HG03354 (cell line): ENCODE measurements at regions not wholly inside any gene's neighbourhood (a gene's known extent, or its start where the extent isn't known, plus 50 kb on each side); places are given as distances from the start of the nearest gene placed in this dataset.
"Not testable (repeated sequence)": the region's sequence is repeated elsewhere in the genome, so short reads cannot be mapped to it uniquely, and the experiment has no call there.

ENCODE experiments used
- ATAC-seq: cut with Tn5 transposase; IDR thresholded peaks from one replicate; pipeline ENCODE4 v1.9.1; 2021; ENCODE audit warnings: mild to moderate bottlenecking; ENCODE audit not compliant: unreplicated experiment, poor library complexity, severe bottlenecking

- ATAC-seq = no peak
These were observed 86.2 kb downstream of the RPL27A start for GRCh38 chr11:8768625-8769333.

GRCh38 chr11:8772571-8773519, 90.3 kb downstream of the RPL27A start:
- ATAC-seq = no peak

GRCh38 chr11:8773916-8774539, 91.4 kb downstream of the RPL27A start:
- no peak for ATAC-seq

DNA sequence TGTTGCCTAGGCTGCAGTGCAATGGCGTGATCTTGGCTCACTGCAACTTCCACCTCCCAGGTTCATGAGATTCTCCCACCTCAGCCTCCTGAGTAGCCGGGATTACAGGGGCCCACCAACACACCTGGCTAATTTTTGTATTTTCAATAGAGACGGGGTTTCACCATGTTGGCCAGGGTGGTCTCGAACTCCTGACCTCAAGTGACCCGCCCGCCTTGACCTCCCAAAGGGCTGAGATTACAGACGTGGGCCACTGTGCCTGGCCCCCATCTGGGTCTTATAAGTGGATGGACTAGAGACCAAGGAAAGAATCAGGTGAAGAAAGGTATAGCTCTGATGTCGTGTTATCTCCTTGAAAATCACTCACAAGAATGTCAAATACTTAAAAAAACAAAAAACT, 92.3 kb downstream of the RPL27A start:
- not testable (repeated sequence) for ATAC-seq

DNA sequence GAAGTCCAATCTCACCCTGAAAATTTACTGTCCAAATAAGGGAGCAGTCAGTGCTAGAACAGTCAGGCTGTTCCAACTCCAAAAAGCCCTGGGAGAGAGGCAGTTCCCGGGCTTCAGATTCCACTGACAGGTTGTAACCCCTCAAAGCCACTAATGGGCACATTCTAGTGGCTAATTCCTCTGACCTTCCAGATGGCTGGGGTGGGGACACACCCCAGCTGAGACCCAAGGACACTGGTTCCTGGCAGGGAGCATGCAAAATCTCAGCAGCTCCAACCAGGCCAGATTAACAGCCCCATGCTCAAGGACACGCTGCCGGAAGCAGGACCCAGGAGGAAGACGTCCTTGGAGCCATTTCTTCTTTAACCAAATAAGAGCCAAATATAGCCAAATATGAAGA, 92.7 kb downstream of the RPL27A start:
- no peak for ATAC-seq

GRCh38 chr11:8775734-8776133, 93.1 kb downstream of the RPL27A start:
- ATAC-seq = no peak

DNA sequence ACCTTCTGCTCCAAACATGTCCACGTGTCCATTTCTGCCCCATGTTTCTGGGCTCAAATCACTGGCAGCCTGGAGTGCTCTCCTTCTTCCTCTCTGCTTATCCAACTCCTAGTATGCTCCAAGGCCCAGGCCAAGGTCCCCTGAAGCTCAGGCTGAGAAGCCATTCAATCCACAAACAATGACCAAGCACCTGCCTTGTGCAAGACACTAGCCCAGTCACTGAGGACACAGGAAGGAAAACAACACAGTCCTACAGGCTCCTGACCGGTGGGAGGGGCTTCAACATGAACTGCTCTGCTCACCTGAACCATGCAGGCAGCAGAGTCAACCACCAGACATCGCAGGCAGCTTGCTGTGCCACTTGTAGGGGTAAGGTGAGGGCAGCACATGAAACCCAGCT, 93.6 kb downstream of the RPL27A start:
- ATAC-seq = no peak

- no peak for ATAC-seq
These were observed 95.5 kb downstream of the RPL27A start for GRCh38 chr11:8777907-8778767.

GRCh38 chr11:8779107-8779506, 96.5 kb downstream of the RPL27A start:
- no peak for ATAC-seq

GRCh38 chr11:8779732-8780131, 97.1 kb downstream of the RPL27A start:
- ATAC-seq = no peak

DNA sequence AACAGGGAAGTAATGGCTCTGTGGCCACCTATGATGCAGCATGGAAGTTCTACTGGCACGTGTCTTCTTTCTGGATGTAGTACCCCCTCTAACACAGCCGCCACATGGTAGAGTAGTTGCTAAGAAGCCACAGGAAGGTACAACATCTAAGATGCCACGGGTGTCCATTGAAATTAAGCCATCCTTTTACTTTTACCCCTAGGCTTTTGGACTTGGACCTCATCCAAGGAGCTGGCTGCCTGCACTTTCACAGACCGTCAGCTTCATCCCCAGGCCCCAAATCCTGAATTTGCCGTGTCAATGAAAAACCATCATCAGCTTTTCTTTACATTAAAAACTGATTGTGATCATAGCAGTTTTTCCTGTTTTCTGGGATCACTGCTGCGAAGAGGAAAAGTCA, 102.4 kb downstream of the RPL27A start:
- ATAC-seq = no peak

DNA sequence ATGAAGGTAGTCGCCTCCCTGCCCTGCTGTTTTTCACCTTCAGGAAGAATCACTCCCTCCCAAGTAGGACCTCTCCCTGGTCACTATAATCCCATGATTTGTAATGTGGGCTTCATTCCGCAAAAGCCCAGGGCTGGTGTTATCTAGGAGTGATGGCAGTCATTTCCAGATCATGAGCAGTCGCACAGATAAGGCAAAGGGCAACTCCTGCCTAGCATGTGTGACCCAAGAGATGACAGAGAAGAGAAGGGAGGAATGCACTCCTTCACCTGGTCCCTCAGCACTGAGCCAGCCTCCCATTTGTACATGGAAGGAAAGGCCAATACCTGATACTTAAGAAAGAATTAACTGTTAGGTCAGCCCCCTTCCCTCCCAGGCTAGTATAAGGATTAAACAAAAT, 102.9 kb downstream of the RPL27A start:
- no peak for ATAC-seq

DNA sequence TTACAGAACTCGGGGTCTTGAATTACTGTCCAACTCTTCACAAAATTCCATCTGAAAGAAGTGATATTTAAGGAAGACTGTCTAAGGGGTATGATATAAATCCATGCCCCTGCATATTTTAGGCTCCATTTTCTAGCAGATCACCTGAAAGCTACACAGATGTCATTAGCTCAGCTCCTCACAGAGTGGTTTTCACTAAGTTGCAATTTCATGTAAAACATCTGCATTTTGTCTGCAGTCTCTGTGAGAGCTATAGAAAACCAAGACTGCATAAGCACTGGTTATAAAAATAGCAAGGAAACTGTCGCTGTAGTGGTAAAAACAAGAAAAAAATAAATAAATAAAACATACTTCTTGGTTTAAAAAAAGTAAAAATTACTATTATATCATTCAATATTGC, 103.4 kb downstream of the RPL27A start:
- no peak for ATAC-seq

- ATAC-seq = no peak
These were observed 104.3 kb downstream of the RPL27A start for GRCh38 chr11:8786933-8787332.

- ATAC-seq = no peak
These were observed 104.8 kb downstream of the RPL27A start for GRCh38 chr11:8787372-8787771.

DNA sequence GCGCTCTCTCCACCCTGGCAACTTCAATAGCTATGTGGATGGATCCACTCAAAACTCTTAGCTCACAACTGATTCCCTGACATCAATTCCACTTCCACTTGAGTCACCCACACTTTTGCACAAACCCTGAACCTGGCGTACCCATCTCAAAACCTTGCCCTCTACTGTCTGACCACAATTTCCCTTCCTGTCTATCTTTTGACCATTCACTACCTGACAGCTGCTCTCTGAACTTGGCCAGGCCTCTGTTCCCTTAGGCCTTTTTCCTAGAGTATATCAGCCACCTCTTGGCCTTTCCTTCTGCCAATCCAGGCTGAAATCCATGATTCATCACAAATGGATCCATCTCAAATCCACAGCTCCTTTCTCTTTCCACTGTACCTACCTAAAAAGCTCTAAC, 106.0 kb downstream of the RPL27A start:
- no peak for ATAC-seq

DNA sequence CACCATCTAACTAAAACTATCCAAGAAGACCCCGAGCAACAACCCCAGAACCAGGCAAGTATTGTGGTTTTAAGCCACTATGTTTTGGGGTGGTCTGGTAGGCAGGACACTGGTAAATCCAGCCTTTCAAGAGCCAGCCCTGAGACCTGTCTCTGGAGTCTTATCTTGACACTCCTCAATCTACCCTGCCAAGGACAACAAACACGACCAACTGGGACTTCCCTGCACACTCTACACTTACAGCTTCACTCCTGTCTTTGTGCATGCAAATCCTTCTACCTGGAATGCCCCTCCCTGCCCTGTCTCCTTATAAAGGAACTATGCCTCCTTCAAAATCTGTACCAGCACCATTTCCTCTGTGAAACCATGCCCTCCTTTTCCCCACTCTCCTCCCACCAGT, 107.3 kb downstream of the RPL27A start:
- no peak for ATAC-seq

DNA sequence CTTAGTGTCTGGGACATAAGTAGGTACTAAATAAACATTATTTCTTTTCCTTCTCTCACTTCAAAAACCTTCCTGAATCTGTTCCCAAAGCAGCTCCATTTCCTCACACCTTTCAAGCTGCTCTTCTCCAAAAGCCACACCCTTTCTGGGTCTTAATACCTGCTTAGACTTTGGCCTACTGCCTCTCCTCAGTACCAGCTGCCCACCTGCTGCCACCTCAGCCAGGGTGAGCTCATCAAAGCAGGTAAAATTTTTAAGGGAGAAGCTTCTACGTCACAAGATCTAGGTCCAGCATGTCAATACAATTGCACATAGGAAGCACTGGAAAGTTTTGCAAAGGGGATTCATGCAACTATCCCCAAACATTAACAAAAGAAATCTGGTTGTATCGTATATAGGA, 108.4 kb downstream of the RPL27A start:
- no peak for ATAC-seq

DNA sequence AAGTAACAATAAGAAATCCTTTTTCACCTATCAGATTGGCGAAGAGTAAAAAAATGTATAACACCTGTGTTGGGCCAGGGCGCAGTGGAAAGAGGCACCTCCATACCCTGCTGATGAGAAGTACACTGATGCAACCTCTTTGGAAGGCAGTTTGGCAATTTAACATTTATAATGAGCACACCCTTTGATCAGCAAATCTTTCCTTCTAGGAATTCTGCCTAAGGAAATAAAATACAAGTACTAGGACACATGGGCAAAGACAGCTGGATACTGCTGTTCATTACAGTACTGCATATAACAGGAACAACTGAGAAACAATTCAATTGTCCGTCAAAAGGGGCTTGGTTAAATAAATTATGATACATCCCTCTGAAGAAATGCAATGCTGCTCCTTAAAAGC, 110.1 kb downstream of the RPL27A start:
- no peak for ATAC-seq
